Testis (tissue), 2 donors: ENCODE measurements at regions not wholly inside any gene's neighbourhood (a gene's known extent, or its start where the extent isn't known, plus 50 kb on each side); places are given as distances from the start of the nearest gene placed in this dataset.

ENCODE experiments used
- CTCF ChIP-seq, 3 experiments: fragments of 450-650 bp in 2 of 3; fragments of 200-600 bp in 1 of 3; sonication (generic) in 1 of 3; IDR thresholded peaks; one replicate each; pipeline ENCODE4 v1.5.1; 2016 to 2019; ENCODE audit warnings: antibody characterized with exemption in 3 of 3, mild to moderate bottlenecking in 2 of 3, moderate library complexity in 1 of 3
- POLR2A ChIP-seq: fragments of 450-650 bp; IDR thresholded peaks from one replicate; pipeline ENCODE4 v1.6.1; 2017; ENCODE audit warnings: antibody characterized with exemption, mild to moderate bottlenecking, moderate library complexity

GRCh38 chr2:37833423-37833822 lies 91.7 kb upstream of the RMDN2 start:
- TF ChIP-seq CTCF (IDR thresholded peaks at IDR 0.05) (no peak), POLR2A (no peak)
